ENCODE measurements at regions not wholly inside any gene's neighbourhood (a gene's known extent, or its start where the extent isn't known, plus 50 kb on each side); places are given as distances from the start of the nearest gene placed in this dataset.

- Histone ChIP-seq H3K27ac (no peak overlapping the region), H3K9me3 (no peaks in the 10 kb centered on the region), H3K4me3 (no peak overlapping the region), H3K36me3 (no peaks in the 10 kb centered on the region), H3K27me3 (no peaks in the 10 kb centered on the region), H3K4me1 (no peaks in the 10 kb centered on the region)
- TF ChIP-seq CTCF (IDR thresholded peaks at IDR 0.05) (no peak), EP300 (IDR thresholded peaks at IDR 0.05) (no peak), POLR2AphosphoS5 (IDR thresholded peaks at IDR 0.05) (no peak), POLR2A (IDR thresholded peaks at IDR 0.05) (no peak)
- 74% methylated on average over 2 of the region's 2 CpGs for WGBS
- DNase-seq (ENCODE audit: low spot score in 2 of 2), result no peak
Observed at GRCh38 chr4:163808011-163808410, 313.5 kb downstream of the TMA16 start.

- Histone ChIP-seq H3K36me3 (no peaks in the 10 kb centered on the region), H3K9me3 (no peaks in the 10 kb centered on the region), H3K4me1 (no peaks in the 10 kb centered on the region), H3K27ac (no peak overlapping the region), H3K4me3 (no peak overlapping the region), H3K27me3 (no peaks in the 10 kb centered on the region)
- DNase-seq (ENCODE audit: low spot score in 2 of 2), result no peak
- 38% methylated on average over 3 of the region's 3 CpGs for WGBS
- TF ChIP-seq POLR2AphosphoS5 (IDR thresholded peaks at IDR 0.05), result no peak
- TF ChIP-seq POLR2A (IDR thresholded peaks at IDR 0.05), result no peak
- no peak for TF ChIP-seq EP300 (IDR thresholded peaks at IDR 0.05)
- TF ChIP-seq CTCF (IDR thresholded peaks at IDR 0.05), result no peak
Observed at GRCh38 chr4:163810755-163811154, 316.3 kb downstream of the TMA16 start.

GRCh38 chr4:163815776-163816175, 321.3 kb downstream of the TMA16 start:
- Histone ChIP-seq H3K9me3 (no peaks in the 10 kb centered on the region), H3K4me3 (no peak overlapping the region), H3K27me3 (no peaks in the 10 kb centered on the region), H3K27ac (no peak overlapping the region), H3K4me1 (no peaks in the 10 kb centered on the region), H3K36me3 (no peaks in the 10 kb centered on the region)
- TF ChIP-seq EP300 (IDR thresholded peaks at IDR 0.05) (no peak), CTCF (IDR thresholded peaks at IDR 0.05) (no peak), POLR2AphosphoS5 (IDR thresholded peaks at IDR 0.05) (no peak), POLR2A (IDR thresholded peaks at IDR 0.05) (no peak)
- 72% methylated on average over 2 of the region's 2 CpGs for WGBS
- no peak for DNase-seq (ENCODE audit: low spot score in 2 of 2)

- H3K4me1 ChIP-seq, result no peaks in the 10 kb centered on the region
- H3K36me3 ChIP-seq, result no peaks in the 10 kb centered on the region
- no peak for DNase-seq (ENCODE audit: low spot score in 2 of 2)
- 76% methylated on average over 1 of the region's 1 CpG for WGBS
- no peak overlapping the region for H3K27ac ChIP-seq
- H3K9me3 ChIP-seq, result no peaks in the 10 kb centered on the region
- H3K27me3 ChIP-seq, result no peaks in the 10 kb centered on the region
- no peak overlapping the region for H3K4me3 ChIP-seq
- no peak for TF ChIP-seq EP300 (IDR thresholded peaks at IDR 0.05)
- TF ChIP-seq POLR2A (IDR thresholded peaks at IDR 0.05), result no peak
- TF ChIP-seq CTCF (IDR thresholded peaks at IDR 0.05), result no peak
- no peak for TF ChIP-seq POLR2AphosphoS5 (IDR thresholded peaks at IDR 0.05)
Observed at GRCh38 chr4:163816494-163816893, 322.0 kb downstream of the TMA16 start.

- no peaks in the 10 kb centered on the region for H3K27me3 ChIP-seq
- no peaks in the 10 kb centered on the region for H3K9me3 ChIP-seq
- no peaks in the 10 kb centered on the region for H3K36me3 ChIP-seq
- no peak overlapping the region for H3K4me3 ChIP-seq
- H3K4me1 ChIP-seq, result no peaks in the 10 kb centered on the region
- WGBS, result 81% methylated on average over 3 of the region's 3 CpGs
- DNase-seq (ENCODE audit: low spot score in 2 of 2), result no peak
- no peak for TF ChIP-seq EP300 (IDR thresholded peaks at IDR 0.05)
- no peak for TF ChIP-seq POLR2AphosphoS5 (IDR thresholded peaks at IDR 0.05)
- no peak overlapping the region for H3K27ac ChIP-seq
Observed at GRCh38 chr4:163818673-163819072, 324.2 kb downstream of the TMA16 start.

- TF ChIP-seq CTCF (IDR thresholded peaks at IDR 0.05), result no peak
- TF ChIP-seq POLR2A (IDR thresholded peaks at IDR 0.05), result no peak
- TF ChIP-seq POLR2AphosphoS5 (IDR thresholded peaks at IDR 0.05), result no peak
- no peak for TF ChIP-seq EP300 (IDR thresholded peaks at IDR 0.05)
- DNase-seq (ENCODE audit: low spot score in 2 of 2), result no peak
- H3K4me3 ChIP-seq, result no peak overlapping the region
- no peaks in the 10 kb centered on the region for H3K36me3 ChIP-seq
- H3K9me3 ChIP-seq, result no peaks in the 10 kb centered on the region
- WGBS, result 66% methylated on average over 2 of the region's 2 CpGs
- no peaks in the 10 kb centered on the region for H3K4me1 ChIP-seq
- no peak overlapping the region for H3K27ac ChIP-seq
- no peaks in the 10 kb centered on the region for H3K27me3 ChIP-seq
Observed at GRCh38 chr4:163833669-163834068, 339.2 kb downstream of the TMA16 start.

Data from suprapubic skin (tissue), 4 donors.